Keratinocyte (primary cell): ENCODE measurements at regions not wholly inside any gene's neighbourhood (a gene's known extent, or its start where the extent isn't known, plus 50 kb on each side); places are given as distances from the start of the nearest gene placed in this dataset.

ENCODE experiments used
- EZH2 ChIP-seq: IDR thresholded peaks from one replicate; pipeline ENCODE4 v1.6.1; 2012; ENCODE audit warnings: inconsistent platforms, mild to moderate bottlenecking, low read length, moderate library complexity
- TF ChIP-seq, protein P1 (sequence below), 3 experiments: IDR thresholded peaks in 1 of 3; conservative IDR thresholded peaks in 1 of 3; optimal IDR thresholded peaks in 1 of 3; 2 replicates in 2 of 3; 3 replicates in 1 of 3; pipeline versions ENCODE3 to v1.5.1; 2011; ENCODE audit warnings: low read length in 3 of 3, mild to moderate bottlenecking in 3 of 3, moderate library complexity in 2 of 3, control low read depth in 1 of 3, inconsistent platforms in 1 of 3; ENCODE audit not compliant: insufficient read depth in 2 of 3; ENCODE audit errors: extremely low read depth in 1 of 3

DNA sequence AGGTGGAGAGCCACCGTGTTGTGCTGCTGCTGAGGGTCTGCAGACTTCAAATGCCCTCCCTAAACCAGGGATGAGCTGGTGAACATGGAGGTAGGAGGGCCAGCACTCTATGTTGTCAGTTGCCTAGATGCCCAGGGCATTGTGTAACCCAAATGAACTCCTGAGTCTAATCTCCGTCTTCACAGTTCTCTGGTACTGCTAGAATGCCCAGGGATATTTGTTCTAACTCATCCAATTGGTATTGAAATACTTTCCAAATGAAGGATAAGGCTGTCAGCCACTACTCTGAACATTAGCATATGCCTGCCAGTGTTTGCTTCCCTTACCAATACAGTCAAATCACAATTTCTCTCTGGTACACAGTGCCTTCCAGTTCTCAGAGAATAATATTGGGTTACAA is 492.6 kb downstream of the SLC4A3 start:
- TF ChIP-seq, protein P1, sequence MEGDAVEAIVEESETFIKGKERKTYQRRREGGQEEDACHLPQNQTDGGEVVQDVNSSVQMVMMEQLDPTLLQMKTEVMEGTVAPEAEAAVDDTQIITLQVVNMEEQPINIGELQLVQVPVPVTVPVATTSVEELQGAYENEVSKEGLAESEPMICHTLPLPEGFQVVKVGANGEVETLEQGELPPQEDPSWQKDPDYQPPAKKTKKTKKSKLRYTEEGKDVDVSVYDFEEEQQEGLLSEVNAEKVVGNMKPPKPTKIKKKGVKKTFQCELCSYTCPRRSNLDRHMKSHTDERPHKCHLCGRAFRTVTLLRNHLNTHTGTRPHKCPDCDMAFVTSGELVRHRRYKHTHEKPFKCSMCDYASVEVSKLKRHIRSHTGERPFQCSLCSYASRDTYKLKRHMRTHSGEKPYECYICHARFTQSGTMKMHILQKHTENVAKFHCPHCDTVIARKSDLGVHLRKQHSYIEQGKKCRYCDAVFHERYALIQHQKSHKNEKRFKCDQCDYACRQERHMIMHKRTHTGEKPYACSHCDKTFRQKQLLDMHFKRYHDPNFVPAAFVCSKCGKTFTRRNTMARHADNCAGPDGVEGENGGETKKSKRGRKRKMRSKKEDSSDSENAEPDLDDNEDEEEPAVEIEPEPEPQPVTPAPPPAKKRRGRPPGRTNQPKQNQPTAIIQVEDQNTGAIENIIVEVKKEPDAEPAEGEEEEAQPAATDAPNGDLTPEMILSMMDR (optimal IDR thresholded peaks at IDR 0.05 in 1 of 3, IDR thresholded peaks at IDR 0.05 in 1 of 3, conservative IDR thresholded peaks at IDR 0.05 in 1 of 3; ENCODE audit: extremely low read depth in 1 of 3, insufficient read depth in 2 of 3, low read length in 3 of 3) = no peak
- TF ChIP-seq EZH2 = no peak
